AG08396 (cell line): ENCODE measurements at regions not wholly inside any gene's neighbourhood (a gene's known extent, or its start where the extent isn't known, plus 50 kb on each side); places are given as distances from the start of the nearest gene placed in this dataset.

Source experiments
- DNase-seq: peaks from one replicate; pipeline ENCODE4 v3.0.0; 2012; ENCODE audit warnings: low spot score, mixed read lengths

DNA sequence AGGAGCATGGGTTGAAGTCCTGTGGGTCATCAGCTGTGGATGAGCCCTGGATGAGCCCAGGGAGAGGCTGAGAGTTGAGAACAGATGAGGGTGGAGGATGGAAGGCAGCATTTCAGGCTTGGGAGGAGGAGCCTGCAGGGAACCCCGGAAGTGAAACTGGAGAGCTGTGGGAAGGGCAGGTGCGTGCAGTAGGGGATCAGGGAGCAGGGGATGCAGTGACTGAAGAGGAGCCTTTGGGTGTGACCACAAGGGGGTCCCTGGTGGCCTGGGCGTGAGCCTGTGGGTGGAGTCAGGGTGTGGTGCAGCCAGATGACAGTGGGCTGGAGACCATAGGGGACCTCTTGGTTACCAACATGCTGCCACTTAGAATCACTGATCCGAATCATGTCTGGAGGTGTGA is 115.5 kb downstream of the PAPOLA start:
- no peak for DNase-seq

DNA sequence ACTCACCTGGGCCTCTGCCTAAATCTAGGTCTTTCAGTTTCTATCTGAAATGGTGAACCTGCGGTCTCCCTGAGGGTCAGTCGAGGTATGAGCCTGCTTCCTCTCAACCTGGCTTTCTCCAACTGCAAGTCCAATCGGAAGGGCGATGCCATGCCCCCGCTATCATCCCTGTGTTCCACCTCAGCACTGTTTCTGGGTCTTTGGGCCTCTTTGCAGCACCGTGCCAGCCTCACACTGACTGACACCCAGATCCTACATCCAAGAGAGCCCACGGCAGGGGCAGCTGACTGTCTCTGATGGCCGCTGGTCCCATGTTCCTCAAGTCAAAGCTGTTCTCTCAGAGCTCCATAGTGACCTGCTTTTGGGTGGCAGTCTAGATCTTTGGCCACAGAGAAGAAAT is 120.7 kb downstream of the PAPOLA start:
- no peak for DNase-seq

DNA sequence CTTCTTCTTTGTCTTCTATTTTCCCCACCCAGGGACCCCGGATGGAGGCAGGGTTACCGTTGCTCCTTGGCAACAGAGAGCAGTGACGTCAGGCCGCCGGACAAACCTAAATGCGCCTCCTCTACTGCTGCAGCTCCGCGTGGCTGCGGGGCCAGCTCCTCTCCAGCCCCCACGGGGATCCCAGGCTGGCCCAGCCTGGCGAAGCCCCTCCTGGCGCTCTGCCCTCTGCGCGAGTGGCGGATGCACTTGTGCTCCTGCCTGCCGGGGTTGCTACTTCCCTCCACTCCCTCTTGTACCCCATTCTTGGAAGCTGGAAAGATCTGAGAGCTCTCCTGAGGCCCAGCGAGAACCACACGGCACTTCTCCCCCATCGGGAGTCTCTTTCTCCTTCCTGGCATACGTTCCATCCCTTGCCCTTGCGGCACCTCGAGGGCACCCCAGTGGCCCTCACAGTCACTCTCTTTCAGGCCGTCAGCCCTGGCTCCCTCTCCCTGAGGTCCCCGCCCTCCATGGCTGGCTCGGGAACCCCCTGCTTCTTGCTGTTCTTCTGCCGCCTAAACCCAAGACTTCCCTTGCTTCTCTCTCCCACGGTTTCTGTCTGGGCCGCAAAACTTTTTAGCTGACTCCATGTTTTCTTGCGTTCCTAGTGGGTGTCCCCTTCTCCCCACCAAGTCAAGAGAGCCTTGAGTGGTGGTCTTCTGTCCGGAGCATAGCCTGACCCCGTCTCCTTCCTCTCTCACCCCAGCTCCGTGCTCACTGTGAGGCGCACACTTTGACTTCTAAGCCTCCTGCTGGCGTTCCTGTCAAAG is 121.7 kb downstream of the PAPOLA start:
- no peak for DNase-seq

DNA sequence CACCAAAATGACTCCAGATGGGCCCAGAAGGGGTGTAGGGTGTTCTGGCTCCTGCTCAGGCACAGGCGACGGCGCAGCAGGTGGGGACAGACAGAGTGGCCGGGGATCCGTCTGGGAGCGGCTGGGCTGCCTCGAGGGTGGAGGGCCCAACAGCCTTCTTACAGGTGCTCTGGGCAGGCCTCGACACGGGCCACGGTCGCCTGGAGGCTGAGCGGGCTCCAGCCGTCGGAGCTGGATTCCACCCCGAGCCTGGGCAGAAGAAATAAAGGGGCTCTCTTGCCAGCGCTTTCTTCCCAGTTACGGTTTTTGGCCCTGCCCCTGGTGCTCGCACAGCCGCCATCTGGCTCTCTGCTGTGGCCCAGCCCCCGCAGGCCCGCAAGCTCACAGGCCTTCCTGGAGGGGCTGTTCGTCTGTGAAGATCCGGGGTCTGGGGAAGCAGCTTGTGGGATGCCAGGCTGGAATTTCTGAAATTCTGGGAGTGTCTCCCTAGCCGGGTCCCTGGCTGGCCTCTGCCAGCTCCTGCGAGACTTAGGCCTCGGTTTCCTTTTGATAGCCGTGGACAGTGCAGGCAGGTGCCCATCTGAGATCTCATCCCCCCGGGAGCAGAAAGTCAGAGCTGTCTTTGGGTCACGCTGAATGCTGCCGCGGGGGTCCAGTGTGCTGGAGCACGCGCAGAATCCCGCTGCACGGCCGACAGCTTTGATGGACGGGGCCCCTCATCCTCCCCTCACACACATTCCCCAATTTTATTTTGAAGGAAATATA is 122.7 kb downstream of the PAPOLA start:
- DNase-seq: no peak

DNA sequence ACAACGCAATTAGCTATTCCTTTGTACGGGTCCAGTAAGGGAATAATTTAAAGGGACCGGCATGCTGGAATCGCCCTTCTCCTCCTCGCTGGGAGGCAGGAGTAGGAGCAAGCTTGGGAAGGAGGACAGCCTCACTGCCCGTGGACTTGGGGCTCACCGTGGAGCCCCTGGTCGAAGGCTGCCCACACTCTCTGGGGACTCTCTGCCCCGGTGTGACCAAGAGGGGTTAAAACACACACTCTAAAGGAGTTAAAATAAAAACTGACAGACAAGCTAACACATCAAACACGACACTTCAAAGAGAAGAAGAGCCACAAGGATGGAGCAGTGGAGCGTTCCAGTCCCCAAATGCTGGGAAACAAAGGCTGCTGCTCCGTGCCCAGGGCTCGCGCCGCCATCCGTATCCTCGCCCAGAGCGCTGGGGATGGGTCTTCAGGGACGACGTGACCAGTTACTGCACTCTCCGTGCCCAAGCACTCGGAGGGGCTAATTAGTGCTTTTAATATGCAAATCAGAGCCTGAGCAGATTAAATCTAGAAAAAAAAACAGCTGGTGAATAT is 123.3 kb downstream of the PAPOLA start:
- DNase-seq: no peak

DNA sequence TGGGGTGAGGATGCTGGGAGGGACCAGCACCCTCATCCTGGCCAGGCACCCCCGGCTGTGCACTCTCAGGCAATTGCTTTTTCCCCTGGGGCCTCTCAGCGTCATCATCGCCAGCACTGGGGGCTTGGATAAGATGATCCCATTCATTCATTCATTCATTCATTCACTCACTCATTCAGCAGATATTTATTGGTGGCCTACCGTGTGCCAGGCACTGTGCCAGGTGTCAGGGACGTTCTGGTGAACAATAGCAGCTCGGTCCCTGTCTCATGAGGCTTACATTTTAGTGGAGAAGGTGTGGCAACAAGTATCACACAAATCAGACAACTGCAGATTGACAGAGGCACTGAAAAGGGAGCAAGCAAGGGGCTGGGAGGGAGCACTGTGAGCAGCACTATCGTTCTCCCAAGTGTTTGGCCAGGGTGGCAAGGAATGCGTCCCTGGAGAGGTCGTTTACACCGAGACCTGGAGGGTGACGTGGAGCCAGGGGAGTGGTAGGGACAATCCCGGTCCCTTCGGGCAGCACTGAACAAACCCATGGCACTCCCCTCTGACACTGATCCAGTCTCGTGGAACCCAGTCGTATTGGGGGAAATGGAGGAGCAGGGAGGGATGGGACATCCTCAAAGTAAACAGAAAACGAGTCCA is 124.1 kb downstream of the PAPOLA start:
- DNase-seq: no peak

DNA sequence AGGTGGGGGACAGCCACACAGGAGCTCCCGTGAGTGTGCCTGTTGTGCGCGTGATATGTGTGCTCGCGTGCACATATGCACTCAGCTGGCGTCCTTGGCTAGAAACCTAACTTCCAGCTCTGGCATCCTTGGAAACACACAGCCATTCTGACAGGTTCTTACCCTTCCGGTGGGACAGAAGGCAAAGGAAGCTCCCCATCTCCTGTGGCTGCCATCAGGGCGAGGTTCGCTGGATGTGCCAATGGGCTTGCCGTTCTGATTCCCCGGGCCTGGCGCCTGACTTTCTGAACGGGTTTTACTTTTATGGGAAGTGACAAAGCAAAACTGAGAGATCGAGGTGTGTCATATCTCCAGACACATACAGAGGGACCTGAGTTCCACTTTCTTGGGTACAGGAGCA is 124.7 kb downstream of the PAPOLA start:
- DNase-seq: no peak

DNA sequence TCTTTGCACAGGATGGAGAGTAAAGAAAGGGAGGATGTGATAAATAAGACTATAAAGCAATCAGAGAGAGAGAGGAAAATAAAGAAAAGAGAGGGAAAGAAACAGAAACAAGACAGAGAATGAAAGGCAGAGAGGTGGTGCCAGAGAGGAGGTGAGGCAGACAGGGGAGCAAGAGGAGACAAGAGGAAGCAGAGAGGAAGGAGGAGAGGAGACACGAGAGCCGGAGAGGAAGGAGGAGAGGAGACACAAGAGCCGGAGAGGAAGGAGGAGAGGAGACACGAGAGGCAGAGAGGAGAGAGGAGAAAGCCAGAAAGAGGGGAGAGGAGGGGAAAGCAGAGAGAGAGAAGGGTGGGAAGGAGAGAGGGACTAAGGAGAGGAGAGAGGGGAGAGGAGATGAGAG is 125.2 kb downstream of the PAPOLA start:
- no peak for DNase-seq

DNA sequence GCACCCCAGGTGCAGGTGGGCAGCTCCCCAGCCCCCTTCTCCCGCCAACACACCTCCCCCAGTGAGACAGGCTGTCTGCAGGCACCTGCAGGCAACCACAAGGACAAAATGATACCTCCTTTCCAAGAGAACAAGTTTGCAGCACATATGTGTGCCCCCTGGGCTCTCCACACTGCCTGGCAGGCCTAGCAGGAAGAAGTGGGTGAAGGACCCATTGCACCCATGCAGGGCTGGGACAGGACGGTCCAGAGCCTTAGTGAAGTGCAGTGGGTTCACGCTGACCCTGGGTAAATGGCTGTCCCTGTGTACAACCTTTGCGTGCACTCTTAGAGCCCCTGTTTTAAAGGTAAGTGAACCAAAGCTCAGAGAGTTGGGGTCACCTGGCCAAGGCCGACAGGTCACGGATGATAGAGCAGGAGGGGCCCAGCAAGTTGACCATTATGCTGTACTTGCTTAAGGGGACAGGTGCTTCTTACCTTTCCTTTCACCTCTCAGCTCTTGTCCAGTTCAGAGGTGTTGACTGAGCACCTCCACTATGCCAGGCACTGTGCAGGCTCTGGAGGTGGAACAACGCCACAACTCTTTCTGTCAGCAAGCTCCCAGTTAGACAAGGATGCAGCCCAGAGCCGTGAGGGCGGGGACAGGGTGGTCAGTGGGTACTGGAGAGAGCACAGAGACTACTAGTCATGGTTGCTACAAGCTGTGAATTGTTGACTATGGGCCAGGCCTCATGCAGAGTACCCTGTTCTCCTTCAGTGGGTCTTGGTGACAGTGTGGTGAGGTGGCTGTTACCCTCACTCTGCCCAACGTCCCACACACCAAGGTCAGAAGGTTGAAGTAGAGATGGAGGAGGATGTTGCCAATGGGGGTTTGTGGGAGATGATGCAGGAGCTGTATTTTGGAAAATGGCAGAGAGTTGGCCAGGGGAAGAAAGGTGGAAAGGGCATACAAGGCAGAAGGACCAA is 125.9 kb downstream of the PAPOLA start:
- DNase-seq: no peak

DNA sequence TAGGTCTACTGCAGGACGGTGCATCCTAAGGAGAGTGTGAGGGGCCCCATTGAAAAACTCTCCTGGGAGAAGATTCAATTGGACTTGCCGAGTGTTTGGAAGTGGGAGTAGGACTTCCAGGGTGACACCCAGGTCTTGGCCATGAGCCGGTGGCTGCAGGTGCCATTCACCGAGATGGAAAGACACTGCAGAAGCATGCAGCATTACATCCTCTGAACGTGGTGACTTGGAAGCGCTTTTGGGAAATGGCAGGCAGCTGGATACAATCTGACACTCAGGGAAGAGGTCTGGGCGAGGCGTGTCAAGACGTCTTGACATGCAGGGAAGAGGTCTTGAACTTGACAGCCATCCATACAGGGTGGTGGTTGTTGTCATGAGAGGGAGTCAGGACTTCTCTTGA is 126.9 kb downstream of the PAPOLA start:
- DNase-seq: no peak

DNA sequence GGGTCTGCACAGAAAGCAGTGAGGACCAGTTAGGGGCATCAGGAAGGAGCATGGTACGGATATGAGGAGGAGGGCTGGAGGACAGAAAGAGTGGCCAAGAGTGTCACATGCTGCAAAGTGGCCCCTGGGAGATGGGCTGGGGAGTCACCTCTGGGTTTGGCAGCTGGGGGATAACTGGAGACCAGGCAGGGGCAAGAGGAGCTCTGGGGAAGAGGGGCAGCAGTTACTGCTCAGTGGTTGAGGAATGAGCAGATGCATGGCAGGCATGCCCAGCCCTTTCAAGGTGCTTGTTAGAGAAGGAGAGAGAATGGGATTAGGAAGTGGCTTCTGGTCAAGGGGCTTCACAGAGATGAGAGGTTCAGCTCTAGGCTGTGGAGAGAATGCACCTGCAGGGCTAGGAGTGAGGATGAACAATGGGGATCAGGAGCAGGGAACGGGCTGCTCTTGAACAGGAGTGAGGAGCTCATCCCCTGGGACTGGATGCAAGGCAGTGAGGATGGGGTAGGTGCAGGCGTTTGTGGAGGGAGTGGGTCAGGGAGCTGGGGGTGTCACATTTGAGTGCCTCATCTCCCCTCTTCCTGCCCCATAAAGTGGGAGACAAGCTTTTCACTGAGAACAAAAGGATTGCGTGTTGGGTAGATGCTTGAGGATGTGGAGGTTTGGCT is 127.5 kb downstream of the PAPOLA start:
- no peak for DNase-seq

DNA sequence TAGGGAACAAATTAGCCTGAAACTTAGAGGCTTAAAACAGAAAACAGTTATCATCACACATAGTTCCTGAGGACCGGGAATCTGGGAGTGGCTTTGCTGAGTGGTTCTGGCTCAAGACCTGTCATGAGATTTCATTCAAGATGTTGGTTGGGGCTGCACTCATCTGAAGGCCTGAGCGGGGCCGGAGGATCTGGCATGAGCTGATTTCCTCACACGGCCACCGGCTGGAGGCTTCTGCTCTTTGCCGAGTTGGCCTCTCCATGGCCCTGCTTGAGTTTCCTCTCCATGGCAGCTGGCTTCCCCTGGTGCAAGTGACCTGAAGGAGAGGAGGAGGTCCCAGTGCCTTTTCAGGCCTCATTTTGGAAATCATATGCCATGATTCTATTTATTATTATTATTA is 128.1 kb downstream of the PAPOLA start:
- DNase-seq: no peak

DNA sequence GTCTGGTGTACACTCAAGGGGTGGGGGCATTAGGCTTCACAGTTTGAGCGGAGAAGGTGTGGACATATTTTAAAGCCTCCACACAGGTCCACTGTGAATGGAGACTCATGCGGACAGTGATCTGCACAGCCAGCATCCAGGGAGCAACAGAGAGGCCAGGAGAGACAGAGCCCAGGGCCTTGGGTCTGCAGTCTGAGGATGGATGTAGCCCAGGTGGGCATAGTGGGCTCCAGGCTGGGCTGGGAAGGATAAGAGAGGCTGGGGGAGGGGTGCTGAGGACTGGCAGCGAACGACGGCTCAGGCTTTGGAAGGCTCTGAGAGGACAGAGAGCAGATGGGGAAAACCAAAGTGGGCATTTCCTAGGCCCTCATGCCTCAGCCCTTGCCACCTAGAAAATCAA is 128.8 kb downstream of the PAPOLA start:
- no peak for DNase-seq

DNA sequence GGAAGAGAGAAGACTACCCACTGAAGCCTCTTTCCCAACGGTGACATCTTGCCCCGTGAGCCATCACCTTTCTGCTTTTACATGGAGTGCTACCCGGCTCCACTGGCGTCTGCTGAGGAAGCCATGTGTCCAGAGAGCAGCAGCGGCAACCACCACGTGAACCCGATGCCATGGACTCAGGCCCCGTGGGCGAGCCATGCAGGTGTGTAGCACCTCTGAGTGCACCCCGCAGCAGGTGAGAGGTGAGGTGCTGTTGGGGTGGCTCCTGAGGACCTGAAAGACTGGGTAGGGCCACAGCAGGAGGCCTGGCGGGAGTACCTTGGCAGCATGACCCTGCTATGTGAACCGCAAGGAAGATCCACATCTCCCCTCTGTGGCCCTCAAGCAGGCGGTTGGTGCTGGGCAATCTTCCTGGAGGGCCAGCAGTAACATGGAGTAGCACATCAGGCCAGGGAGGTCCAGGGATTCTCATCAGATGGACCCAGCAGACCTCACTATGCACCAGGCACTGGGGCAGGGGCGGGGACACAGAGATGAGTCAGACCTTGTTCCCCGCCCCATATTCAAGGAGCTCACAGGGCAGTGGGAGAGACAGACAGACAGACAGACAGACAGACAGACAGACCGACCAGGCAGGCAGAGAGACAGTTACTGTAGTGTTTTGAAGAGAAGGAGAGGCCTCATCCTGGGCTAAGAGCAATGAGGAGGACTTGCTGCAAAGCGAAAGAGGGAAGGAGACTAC is 129.6 kb downstream of the PAPOLA start:
- DNase-seq: peak; percentile 3

DNA sequence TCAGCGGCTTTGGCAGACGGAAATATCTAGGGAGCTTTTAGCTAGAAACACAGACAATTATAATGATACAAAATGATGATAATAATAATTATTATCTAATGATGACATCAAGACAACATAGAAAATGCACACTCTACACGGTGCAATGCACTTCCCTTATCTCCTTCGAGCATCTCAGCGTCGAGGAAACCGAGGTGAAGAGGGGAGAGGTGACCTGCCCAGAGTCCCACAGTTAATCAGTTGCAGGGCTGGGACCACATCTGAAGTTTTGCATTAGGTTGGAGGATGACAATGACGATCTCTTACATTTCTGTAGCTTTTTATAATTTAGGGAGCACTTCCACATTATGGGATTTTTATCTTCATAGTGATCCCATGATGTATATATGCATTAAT is 130.2 kb downstream of the PAPOLA start:
- no peak for DNase-seq

DNA sequence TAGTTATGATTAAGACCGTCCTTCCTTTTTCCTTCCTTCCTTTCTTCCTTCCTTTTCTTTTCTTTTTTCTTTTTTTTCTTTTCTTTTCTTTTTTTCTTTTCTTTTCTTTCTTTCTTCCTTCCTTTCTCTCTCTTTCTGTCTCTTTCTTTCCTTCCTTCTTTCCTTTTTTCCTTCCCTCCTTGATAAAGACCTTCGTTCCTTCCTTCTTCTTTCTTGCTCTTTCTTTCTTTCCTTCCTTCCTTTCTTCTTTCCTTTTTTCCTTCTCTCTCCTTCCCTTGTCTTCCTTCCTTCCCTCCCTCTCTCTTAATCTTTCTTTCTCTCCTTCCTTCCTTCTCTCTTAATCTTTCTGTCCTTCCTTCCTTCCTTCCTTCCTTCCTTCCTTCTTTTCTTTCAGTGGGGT is 130.9 kb downstream of the PAPOLA start:
- no peak for DNase-seq

DNA sequence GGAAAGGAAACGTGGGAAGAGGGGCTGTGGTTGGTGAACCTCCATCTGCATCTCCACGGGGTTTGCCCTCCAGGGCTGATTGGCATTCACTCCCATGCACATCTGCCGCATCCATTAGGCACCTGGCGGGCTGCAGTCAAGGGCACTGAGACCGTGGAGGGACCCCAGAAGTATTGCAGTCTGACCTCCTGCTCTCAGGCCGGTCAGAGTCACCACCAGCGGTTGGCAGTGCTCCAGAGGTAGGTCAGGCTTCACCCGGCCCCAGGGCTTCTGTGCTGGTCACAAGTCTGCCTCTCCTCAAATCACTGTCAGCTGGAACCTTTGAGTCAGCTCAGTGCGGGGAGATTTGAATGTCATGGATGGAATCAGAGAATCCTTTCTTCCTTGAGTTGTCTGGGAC is 132.3 kb downstream of the PAPOLA start:
- peak; percentile 3 for DNase-seq

DNA sequence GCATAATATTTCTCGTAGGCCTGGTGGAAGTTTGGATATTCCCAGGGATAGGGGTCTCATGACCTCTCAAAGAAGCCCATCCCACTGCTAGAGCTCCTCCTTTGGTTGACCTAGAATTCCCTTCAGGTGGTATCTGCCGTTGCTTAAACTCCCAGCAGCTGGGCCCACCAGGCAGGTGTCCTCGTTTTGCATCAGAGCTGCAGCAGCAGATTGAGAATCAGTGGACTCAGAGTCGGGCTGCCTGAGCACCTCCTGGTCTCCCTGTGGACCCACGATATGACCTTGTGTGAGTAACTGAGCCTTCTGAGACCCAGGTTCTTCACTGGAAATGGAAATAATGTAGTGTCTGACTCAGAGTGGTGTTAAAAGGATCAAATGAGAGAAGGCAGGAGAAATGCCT is 132.7 kb downstream of the PAPOLA start:
- DNase-seq: no peak

DNA sequence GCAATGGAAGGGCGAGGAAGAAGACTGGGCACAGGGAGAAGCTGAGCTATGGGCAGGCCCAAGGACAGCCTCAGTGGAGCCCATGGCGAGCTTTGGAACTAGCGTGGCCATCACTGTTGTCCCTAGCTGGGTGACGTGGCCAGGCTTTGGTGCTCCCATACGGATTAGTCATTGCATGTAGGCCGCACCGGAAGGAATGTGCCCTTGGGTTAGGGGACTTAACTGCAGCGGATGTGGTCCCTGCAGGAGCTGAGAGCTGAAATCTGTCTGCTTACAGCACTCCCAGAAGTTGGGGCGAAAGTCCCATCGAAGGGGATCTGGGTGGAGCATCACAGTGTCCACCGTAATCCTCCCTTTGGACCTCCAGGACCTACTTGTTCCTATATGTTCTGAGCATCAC is 133.7 kb downstream of the PAPOLA start:
- DNase-seq: no peak

DNA sequence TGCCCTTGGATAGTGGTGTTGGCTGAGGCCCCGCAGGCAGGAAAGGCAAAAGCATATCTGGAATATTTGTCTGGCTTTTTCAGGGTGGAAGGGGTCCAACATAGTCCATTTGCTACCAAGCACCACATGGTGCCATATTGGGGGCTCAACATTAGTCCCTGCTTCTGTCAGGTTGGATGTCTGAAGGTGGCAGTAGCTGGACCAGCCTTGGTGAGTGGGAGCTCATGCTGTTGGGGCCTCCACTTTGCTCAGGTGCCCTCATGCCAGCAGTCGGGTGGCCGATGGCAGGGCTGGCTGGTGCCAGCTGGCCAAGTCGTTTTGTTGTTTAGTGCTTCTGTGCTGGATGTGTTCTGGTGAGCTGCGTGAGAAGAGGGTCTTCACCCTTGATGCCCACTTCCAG is 135.3 kb downstream of the PAPOLA start:
- DNase-seq: no peak
